NOMO-1 treated with DMSO at 0.1 percent for 48 hours (cell line): ENCODE measurements at regions not wholly inside any gene's neighbourhood (a gene's known extent, or its start where the extent isn't known, plus 50 kb on each side); places are given as distances from the start of the nearest gene placed in this dataset.

Experiments
- DNase-seq: peaks from one replicate; lab custom pipeline; 2025; ENCODE audit not compliant: unreplicated experiment; lab: John Stamatoyannopoulos, UW

DNA sequence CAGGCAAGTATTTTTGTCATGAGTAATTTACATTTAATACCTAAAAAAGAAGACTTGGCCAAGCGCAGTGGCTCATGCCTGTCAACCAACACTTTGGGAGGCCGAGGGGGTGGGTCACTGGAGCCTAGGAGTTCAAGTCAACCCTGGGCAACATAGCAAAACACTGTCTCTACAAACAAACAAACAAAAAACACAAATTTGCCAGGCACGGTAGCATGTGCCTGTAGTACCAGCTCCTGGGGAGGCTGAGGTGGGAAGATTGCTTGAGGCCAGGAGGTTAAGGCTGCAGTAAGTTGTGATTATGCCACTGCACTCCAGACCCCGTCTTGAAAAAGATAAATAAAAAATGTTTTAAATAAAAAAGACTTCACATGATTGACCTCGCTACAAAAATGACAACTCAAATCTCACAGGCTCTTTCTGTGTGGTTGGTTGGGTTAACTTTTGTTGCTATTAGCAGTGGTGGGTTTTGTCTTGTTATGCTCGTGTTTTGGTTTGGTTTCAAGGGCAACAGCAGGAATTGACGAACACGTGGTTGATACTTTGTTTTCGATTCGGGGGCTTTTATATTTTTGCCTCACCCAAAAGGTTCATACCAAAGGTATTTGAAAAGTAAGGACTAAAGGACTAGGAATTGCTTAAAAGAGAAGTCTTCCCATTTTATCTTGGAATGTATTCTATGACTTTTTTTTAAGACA lies 227.2 kb upstream of the MKLN1 start:
- DNase-seq, result no peak

GRCh38 chr7:131103997-131104396 lies 223.7 kb upstream of the MKLN1 start:
- DNase-seq, result no peak

DNA sequence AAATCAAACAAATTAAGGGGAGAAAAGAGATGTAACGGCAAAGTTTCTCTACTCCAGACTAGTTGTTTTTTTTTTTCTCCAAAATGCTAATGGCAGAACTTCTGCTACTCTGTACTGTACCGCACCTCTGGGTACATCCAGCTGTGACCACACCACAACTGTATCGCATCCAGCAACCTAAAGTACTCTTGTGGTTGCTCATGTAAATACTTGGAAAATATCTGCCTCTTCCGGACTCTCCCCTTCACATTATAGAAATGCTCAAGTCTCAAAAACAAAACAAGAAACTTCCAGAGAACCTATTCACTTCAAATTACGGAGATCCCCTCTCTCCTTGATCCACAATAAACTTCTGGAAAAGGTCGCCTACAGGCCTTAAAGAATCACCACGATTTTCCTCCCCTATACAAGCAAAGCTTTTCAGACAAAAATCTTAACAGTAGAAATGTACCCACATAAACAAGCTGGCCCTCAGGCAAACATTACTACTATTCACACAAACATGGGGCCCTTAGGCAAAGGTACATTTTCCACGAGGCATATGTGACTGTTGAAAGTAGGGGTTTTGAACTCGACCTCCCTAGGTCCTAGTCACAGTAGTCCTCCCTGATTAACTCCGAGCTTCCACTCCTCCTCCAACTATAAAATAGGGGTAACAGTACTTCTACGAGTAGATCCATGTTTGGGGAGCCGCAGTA lies 222.9 kb upstream of the MKLN1 start:
- DNase-seq, result no peak

DNA sequence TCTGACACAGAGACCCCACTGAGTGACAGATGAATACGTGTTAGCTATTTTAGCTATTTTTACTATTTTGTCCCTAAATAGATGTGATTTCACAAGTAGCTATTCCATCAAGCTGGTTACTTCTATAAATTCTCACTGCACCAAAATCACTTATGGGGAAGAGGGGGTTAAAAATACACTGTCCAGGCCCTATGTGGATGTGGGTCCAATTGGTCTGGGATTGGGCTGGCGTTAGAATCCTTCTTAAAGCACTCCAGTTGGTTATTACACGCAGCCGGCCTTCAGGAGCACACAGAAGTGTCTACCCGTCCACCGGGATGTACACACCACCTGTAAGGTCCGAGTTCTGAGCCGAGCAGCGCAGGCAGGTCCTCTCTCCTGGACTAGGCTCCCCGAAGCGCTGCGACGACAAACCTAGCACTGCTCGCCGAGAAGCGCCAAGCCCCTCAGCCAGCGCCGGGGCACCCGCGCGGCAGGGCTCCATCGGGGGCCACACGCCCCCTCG lies 222.3 kb upstream of the MKLN1 start:
- DNase-seq, result no peak

GRCh38 chr7:131105799-131106680 lies 221.6 kb upstream of the MKLN1 start:
- DNase-seq, result peak; percentile 27

DNA sequence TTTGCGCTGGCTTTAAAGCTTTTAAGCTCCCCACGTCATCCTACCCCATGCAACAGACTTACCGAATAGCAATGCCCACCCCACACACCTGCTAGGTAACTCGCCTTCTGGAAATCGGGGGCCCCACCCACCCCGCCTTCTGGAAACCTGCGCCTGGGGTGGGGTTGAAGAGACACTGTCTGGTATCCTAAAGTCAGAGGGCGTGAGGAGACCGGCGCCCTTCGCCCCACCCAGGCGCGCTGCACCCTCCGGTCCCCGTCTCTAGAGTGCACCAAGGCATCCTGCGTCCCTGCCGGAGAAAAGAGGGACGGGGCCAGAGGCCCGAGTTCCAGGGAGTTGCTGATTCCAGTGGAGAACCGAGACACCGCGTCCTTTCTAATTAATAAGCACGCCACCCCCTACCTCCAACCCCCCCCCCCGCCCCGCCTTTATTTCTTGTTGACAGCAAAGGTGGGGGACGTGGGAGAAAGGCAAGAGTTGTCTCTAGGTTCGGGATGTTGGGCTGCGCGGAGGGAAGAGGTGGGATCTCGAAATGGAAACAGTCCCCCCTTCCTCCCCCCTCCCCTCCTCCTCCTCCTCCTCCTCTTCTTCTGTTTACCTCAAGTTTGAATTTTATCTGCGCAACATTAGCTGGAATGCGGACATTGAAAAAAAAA lies 220.9 kb upstream of the MKLN1 start:
- no peak for DNase-seq

- peak; percentile 37 for DNase-seq
Observed at GRCh38 chr7:131107337-131108211, 220.1 kb upstream of the MKLN1 start.

DNA sequence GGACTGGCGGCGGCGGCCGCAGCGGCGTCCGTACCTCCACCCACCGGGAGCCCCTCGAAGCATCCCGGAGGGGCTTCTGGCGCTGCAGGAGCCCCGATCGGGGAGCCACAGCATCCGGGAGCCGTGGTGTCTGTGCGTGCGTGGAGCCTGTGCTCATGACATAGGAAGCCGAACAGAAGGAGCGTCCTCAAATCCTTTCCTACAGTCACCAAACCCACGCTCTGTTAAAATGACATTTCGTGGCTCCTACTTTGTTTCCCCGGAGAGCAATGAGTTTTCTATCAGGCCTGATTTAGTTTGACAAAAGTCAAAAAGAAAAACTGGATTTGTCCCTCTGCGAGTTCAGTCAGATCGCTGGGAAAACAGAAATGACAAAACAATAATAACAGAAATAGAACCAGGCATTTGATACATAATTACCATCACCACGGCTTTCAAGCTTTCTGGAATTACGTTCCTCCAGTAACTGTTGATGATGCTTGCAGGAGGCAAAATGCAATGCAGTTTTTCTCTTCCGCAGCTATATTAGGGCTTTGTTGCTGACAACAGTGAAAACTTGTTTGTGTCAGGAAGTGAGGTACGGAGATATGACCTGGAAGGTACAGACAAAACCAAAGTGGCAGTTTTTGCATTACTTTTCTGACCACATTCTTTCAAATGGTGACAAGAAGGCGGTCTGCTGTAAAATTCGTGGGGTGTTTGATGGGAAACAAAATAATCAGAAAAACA lies 219.3 kb upstream of the MKLN1 start:
- no peak for DNase-seq

DNA sequence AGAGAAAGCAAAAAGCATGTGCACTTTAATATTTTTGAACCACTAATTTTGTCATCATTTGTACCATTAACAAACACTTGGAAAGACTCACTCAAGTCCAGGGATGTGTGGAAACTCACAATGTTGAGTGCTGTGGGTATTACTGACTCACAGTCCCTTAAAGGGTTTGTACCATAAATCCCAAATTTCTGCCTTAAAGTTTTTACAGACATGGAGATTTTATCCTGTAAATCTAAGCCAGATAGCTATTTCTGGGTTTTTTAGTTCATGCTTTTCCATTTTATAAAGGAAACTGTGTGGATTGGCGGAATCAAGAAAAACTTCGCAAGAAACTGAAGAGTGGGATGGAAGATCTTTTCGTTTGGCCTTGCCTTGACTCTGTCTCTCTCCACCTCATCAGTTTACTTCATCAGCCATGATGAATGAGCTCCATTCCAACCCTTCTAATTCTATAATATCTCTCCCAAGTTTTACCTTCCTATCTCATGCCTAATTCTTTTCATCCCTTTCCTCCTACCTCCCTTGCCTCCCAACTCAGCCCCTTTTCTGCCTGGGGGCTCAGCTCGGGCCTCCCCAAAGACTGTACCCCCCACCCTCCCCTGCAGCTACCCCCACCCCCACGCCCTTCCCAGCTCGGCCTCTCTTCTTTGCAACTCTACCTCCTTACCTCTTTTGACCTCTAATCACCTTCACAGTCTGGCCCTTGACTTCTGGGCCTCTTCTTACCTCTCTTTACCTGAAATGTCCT lies 218.5 kb upstream of the MKLN1 start:
- DNase-seq, result no peak

DNA sequence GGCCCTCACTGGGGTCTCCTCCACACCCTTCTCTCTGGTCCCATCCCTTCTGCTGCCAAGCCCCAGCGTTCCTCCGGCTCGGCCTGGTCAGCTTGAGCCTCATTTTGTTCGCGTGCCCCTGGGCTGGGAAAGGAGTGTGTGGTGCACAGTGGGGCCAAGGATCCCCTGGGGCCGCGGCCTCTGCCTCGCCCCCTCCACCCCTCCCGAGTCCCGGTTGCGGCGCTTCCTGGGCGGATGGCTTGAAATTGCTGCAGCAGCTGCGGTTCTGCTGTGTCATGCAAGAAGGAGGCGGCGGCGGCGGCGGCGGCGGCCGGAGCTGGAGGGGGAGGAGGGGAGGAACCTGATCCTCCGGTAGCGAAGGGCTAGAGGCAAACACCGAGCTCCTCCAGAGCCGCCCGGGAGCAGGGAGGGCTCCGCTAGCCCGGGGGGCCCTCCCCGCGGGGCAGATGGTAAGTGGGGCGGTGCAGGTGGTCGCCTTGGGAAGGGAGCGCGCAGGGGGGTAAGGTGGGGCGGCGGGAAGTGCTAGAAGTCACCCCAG lies 217.8 kb upstream of the MKLN1 start:
- peak; percentile 11 for DNase-seq

DNA sequence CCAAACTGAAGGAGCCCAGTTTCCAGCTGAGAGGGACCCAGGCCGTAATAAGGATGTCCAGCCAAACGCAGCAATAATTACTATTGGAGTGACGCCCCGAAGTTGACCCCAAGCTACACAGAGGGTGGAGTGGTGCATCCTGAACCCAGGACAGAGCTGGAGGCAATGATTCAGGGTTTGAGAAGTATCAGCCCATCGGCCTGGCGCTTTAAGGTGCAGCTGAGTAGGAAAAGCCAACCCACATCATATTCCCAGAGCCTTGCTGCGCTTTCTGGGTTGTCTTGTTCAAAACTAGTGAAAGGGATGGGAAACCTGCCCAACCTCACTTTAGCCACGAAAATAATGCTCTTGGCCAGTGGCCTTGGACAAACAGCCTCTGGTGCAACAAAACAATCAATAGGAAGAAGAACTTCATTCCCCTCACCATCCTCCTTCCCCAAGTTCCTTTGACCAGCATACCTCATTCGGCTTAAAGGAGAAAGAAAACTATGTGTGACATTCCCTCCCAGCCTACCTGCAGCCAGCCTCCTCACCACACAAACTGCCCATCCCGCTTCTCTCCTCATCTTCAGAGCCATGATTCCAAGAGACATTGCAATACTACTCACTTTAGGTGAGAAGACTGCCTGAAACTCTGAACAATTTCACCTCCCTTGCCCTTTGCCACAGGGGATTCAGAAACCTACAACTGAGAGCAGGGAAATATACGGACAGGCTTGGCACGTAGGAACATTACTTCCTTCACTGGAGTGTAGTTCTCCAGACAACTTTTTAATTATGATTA lies 217.2 kb upstream of the MKLN1 start:
- no peak for DNase-seq

DNA sequence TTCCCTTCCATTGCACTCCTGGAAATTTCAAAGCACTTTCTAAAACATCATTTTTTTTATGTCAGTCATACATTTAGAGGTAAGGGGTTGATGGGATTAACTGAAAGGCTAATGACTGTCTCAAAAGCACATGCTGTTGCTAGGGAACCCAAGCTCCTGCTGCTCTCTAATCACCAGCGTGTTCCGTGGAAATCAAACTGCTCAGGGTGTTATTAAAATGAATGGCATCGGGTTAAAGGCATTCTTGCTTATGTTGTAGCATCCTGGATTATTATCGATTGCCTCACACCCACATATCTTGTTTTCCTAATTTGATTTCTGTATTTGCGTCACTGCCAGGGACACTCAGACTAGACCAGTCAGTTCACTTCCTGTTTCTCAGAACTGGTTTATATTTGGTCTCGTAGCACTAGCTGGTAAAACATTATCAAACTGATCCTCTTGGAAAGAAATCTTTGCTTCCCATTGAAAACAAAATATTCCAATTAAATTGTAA lies 216.5 kb upstream of the MKLN1 start:
- peak; percentile 25 for DNase-seq

- DNase-seq, result no peak
Observed at GRCh38 chr7:131111792-131112191, 215.9 kb upstream of the MKLN1 start.

- DNase-seq, result no peak
Observed at GRCh38 chr7:131112431-131112830, 215.2 kb upstream of the MKLN1 start.

DNA sequence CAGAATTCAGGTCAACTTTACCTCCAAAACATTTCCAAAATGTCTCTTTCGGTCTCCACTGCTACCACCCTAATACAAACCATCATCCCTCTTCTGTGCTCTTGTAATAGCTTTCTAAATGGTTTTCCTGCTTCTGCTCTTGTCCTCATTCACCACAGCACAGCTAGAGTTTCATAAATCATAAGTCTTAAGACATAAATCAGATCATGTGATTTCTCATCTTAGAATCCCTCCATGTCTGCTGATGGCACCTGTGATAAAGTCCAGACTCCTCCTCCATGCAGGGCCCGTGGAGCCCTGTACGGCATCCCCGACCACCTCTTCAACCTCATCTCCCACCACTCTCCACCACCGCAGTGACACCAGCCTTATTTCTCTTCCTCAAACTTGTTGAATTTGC lies 212.3 kb upstream of the MKLN1 start:
- DNase-seq, result no peak

- no peak for DNase-seq
Observed at GRCh38 chr7:131117439-131117838, 210.2 kb upstream of the MKLN1 start.

DNA sequence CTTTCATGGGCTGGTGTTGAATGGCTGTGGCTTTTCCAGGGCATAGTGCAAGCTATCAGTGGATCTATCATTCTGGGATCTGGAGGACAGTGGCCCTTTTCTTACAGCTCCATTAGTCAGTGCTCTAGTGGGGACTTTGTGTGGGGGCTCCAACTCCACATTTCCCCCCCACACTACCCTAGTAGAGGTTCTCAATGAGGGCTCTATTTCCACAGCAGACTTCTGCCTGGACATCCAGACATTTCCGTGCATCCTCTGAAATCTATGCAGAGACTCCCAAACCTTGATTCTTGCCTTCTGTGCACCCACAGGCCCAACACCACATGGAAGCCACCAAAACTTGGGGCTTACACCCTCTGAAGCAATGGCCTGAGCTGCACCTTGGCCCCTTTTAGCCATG lies 208.3 kb upstream of the MKLN1 start:
- DNase-seq, result no peak

DNA sequence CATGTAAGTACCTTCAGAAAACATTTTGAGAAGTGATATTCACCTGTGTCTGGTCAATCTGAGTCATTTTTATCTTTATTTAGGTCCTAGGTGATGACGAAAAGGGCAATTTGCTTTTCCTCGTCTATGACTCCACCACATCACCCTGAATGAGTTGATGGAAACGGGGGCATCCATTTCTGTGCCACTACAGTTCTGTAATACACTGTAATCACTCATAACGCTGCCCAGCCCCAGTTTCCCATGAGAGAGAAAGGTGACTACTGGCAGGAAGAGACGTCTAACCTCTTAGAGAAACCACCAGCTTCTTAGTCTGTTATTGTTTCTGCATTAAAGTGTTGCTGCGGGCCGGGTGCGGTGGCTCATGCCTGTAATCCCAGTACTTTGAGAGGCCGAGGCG lies 205.3 kb upstream of the MKLN1 start:
- no peak for DNase-seq
